ENCODE measurements at regions not wholly inside any gene's neighbourhood (a gene's known extent, or its start where the extent isn't known, plus 50 kb on each side); places are given as distances from the start of the nearest gene placed in this dataset.

DNA sequence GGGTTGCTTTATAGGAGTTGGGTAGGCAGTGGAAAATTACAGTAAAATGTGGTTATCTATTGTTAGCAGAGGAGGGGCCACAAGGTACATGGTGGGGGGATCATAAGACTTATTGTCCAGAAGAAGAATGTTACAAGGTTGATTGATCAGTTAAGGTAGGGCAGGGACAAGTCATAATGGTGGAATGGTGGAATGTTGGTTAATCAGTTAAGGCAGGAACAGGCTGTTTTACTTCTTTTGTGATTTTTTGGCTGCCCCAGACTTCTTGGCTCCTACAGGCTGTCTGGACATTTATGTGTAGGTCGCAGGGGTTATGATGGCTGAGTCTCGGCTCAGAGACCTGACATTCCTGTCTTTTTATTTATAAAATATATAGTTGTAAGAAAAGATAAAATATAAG, 2277.1 kb downstream of the TP53TG3F start:
- DNase-seq (ENCODE audit: low spot score), result no peak
- Mint-ChIP-seq H3K27ac (ENCODE audit: unreplicated experiment) (no peak overlapping the region), H3K4me3 (ENCODE audit: unreplicated experiment) (no peak overlapping the region), H3K9me3 (ENCODE audit: low read depth) (peaks cover 66% of the 10 kb centered on the region), H3K27me3 (ENCODE audit: low read depth) (no peaks in the 10 kb centered on the region), H3K36me3 (ENCODE audit: low read depth) (no peaks in the 10 kb centered on the region), H3K4me1 (ENCODE audit: low read depth) (no peaks in the 10 kb centered on the region)
- no peak for TF ChIP-seq CTCF (IDR thresholded peaks at IDR 0.05)

DNA sequence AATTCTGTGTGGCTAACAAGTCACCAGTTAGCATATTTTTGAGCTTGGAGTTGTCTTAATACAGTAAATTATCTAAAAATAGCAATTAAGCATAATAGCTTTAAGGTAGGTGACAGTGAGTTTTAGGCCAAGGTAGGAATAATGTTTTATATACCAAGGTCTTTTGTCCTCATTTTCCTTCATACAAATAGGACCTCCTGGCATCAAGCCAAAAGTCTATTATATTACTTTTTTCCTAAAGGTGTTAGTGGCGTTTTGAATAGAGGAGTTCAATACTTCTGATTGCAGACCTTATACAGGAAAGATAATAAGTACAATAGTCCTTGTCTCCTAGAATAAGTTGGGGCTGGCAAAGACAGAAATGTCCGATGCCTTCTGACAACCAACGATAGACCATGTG, 2277.7 kb downstream of the TP53TG3F start:
- Mint-ChIP-seq H3K36me3 (ENCODE audit: low read depth) (no peaks in the 10 kb centered on the region), H3K4me3 (ENCODE audit: unreplicated experiment) (no peak overlapping the region), H3K9me3 (ENCODE audit: low read depth) (peaks cover 66% of the 10 kb centered on the region), H3K4me1 (ENCODE audit: low read depth) (no peaks in the 10 kb centered on the region), H3K27me3 (ENCODE audit: low read depth) (no peaks in the 10 kb centered on the region), H3K27ac (ENCODE audit: unreplicated experiment) (no peak overlapping the region)
- DNase-seq (ENCODE audit: low spot score), result no peak
- TF ChIP-seq CTCF (IDR thresholded peaks at IDR 0.05), result no peak

- DNase-seq (ENCODE audit: low spot score), result no peak
- Mint-ChIP-seq H3K4me3 (ENCODE audit: unreplicated experiment) (no peak overlapping the region), H3K9me3 (ENCODE audit: low read depth) (peaks cover 76% of the 10 kb centered on the region), H3K27me3 (ENCODE audit: low read depth) (no peaks in the 10 kb centered on the region), H3K4me1 (ENCODE audit: low read depth) (no peaks in the 10 kb centered on the region), H3K36me3 (ENCODE audit: low read depth) (no peaks in the 10 kb centered on the region), H3K27ac (ENCODE audit: unreplicated experiment) (no peak overlapping the region)
- no peak for TF ChIP-seq CTCF (IDR thresholded peaks at IDR 0.05)
Measured at GRCh38 chr16:35741546-35741945, 2282.1 kb downstream of the TP53TG3F start.

- no peaks in the 10 kb centered on the region for H3K27me3 Mint-ChIP-seq (ENCODE audit: low read depth)
- H3K27ac Mint-ChIP-seq (ENCODE audit: unreplicated experiment), result no peak overlapping the region
- no peak for TF ChIP-seq CTCF (IDR thresholded peaks at IDR 0.05)
- H3K9me3 Mint-ChIP-seq (ENCODE audit: low read depth), result peaks cover 67% of the 10 kb centered on the region
- H3K4me3 Mint-ChIP-seq (ENCODE audit: unreplicated experiment), result no peak overlapping the region
- no peaks in the 10 kb centered on the region for H3K36me3 Mint-ChIP-seq (ENCODE audit: low read depth)
- no peaks in the 10 kb centered on the region for H3K4me1 Mint-ChIP-seq (ENCODE audit: low read depth)
- DNase-seq (ENCODE audit: low spot score), result no peak
Measured at GRCh38 chr16:35743101-35743692, 2283.8 kb downstream of the TP53TG3F start.

DNA sequence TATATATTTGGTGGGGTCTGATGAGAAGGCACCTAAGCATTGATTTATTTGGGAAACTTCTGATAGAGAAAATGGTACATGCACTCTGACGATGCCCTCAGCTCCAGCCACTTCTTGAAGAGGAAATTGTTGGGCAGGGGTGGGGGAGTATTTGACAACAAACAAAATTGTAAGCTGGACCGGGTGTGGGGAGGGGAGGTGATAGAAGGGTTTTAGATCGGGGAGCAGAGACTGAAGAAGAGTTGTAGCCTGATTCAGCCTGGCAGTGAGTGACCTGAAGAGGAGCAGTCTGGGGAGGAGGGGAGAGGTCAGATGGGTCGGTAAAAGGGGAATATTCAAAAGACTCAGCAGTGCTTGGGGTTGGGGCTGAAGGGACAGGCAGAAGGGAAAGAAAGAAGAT, 2284.7 kb downstream of the TP53TG3F start:
- Mint-ChIP-seq H3K36me3 (ENCODE audit: low read depth) (no peaks in the 10 kb centered on the region), H3K4me3 (ENCODE audit: unreplicated experiment) (no peak overlapping the region), H3K4me1 (ENCODE audit: low read depth) (no peaks in the 10 kb centered on the region), H3K9me3 (ENCODE audit: low read depth) (peaks cover 59% of the 10 kb centered on the region), H3K27me3 (ENCODE audit: low read depth) (no peaks in the 10 kb centered on the region), H3K27ac (ENCODE audit: unreplicated experiment) (no peak overlapping the region)
- no peak for TF ChIP-seq CTCF (IDR thresholded peaks at IDR 0.05)
- no peak for DNase-seq (ENCODE audit: low spot score)

Measured in chondrocyte (in vitro differentiated cells).